Activated naive CD4-positive, alpha-beta T cell treated with anti-CD3 and anti-CD28 coated beads, Interleukin-2, amount 50 U/mL, for 24 hours (primary cell): ENCODE measurements at regions not wholly inside any gene's neighbourhood (a gene's known extent, or its start where the extent isn't known, plus 50 kb on each side); places are given as distances from the start of the nearest gene placed in this dataset.
"Not testable (repeated sequence)": the region's sequence is repeated elsewhere in the genome, so short reads cannot be mapped to it uniquely, and the experiment has no call there.

Source experiments
- H3K27ac Mint-ChIP-seq: one replicate; pipeline ENCODE4 v1.8.0; 2021; ENCODE audit warnings: mild to moderate bottlenecking, mixed read lengths
- H3K27me3 Mint-ChIP-seq: one replicate; pipeline ENCODE4 v1.8.0; 2021; ENCODE audit warnings: mixed read lengths
- H3K36me3 Mint-ChIP-seq: one replicate; pipeline ENCODE4 v1.8.0; 2021; ENCODE audit warnings: mixed read lengths
- H3K4me1 Mint-ChIP-seq: one replicate; pipeline ENCODE4 v1.8.0; 2021; ENCODE audit warnings: mixed read lengths
- H3K4me3 Mint-ChIP-seq: one replicate; pipeline ENCODE4 v1.8.0; 2021; ENCODE audit warnings: mild to moderate bottlenecking, mixed read lengths
- H3K9me3 Mint-ChIP-seq: one replicate; pipeline ENCODE4 v1.8.0; 2021; ENCODE audit warnings: mixed read lengths

DNA sequence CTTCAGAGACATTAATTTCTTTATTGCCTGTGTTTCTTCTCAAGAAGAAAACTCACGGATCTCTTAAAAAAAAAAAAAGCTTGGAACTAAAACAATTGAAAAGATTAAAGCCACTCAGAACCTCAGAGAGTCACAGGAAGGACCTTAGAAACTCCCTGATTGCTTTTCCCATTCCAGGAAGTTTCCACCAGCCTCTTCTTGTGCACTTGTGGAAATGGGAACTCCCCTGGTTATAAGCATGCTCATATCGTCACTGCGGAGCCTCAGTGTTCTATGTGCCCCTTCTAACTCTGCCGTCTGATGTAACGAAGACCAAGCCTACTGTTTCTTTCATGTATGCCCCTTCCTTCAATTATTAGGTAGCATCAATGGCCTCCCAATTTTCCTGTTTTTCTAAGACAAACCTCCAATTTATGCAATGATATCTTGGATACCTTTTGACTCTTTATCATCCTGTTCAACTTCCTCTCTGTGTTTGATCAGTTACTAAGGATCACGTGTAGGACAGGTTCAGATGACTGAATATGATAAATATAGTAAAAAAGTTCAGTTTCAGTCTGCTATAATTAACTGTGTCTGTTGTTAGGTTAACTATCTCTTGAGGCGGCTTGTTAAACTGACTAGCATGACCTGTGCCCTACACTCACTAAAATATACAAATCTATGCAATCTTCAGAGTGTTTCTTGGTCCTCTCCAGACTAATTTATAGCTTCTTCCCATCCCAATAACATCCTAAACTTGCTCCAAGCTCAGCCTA lies 593.7 kb upstream of the CHAC2 start:
- Mint-ChIP-seq H3K4me1 (no peaks in the 10 kb centered on the region), H3K36me3 (no peaks in the 10 kb centered on the region), H3K4me3 (no peak overlapping the region), H3K27ac (no peak overlapping the region), H3K27me3 (no peaks in the 10 kb centered on the region), H3K9me3 (peaks cover 5% of the 10 kb centered on the region)

DNA sequence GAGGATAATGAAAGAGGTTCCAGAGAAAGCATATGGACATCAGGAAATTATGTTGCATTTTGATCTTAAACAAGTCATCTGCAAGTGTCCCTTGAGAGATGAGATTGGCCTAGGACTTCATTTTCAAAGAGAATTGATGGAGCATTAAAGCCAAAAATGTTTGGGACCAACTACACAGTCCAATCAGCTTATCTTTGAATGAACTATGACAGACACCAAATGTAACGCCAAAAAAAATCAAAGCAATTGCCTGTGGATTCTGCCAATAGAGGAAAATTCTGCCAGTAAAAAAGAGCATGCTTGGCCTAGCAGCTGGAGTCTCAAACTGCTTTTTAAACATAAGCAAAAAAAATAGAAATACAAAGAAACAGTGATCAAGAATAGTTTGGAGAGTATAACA lies 594.5 kb upstream of the CHAC2 start:
- Mint-ChIP-seq H3K4me1 (no peaks in the 10 kb centered on the region), H3K36me3 (no peaks in the 10 kb centered on the region), H3K27ac (no peak overlapping the region), H3K27me3 (no peaks in the 10 kb centered on the region), H3K4me3 (no peak overlapping the region), H3K9me3 (peaks cover 5% of the 10 kb centered on the region)

DNA sequence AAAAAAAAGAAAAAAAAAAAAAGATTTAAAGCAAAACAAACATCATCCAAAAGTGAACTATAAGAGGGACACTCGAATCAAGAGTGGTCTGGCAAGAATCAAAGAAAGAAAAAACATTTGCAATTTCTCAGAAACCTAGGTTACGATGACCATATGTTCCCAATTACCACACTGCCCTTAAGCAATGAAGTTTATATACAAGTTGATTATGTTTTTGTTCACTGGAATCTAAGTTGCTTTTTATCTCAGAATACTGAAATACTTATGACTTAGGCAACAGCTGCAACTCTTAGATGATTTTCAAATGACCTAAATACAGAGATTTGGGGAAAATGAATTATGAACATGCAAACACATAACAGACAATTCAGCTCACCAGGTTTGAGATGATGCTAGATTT lies 597.1 kb upstream of the CHAC2 start:
- H3K4me1 Mint-ChIP-seq, result no peaks in the 10 kb centered on the region

DNA sequence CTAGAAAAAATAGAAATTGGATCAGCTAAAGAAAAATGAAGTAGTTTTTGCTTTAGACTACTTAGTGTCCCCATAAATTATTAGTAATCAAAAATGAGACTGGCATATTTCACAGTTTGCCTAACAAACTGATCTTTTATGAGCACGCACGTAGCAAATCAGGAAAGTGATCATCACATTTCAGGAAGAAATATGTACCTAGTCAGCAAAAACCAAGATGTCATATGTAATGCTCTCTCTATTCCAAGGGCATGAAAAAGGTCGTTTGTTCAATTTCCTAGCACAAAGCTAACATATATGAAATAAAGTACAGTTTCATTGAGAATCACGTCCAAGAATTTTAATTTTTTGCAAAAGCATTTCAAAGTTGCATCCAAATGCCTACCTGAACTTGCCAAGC lies 600.4 kb upstream of the CHAC2 start:
- Mint-ChIP-seq H3K27ac (no peak overlapping the region), H3K27me3 (no peaks in the 10 kb centered on the region), H3K9me3 (peaks cover 3% of the 10 kb centered on the region), H3K4me3 (no peak overlapping the region), H3K36me3 (no peaks in the 10 kb centered on the region), H3K4me1 (no peaks in the 10 kb centered on the region)

More for the DNA sequence above, 597.1 kb upstream of the CHAC2 start:
- Mint-ChIP-seq H3K27me3 (no peaks in the 10 kb centered on the region), H3K27ac (no peak overlapping the region), H3K9me3 (peaks cover 5% of the 10 kb centered on the region), H3K36me3 (no peaks in the 10 kb centered on the region), H3K4me3 (no peak overlapping the region)

DNA sequence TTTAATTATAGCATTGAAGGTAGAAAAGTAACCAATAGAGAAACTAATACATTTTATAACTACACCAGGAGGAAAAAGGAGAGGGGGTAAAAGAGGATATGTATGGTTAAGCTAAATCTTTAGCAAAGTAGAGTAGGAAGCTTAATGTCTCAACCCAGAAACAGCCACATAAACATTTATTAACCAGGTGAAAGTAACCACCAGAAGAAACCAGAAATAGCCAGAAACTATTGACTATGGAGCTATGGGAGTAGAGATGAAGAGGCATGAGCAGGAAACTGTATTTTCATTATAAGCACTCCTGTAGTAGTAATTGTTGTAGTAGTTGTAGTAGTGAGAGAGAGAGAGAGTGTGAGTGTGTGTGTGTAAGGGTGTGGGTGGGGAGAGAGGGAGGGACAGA lies 617.5 kb upstream of the CHAC2 start:
- no peak overlapping the region for H3K4me3 Mint-ChIP-seq
- no peaks in the 10 kb centered on the region for H3K27me3 Mint-ChIP-seq
- no peaks in the 10 kb centered on the region for H3K4me1 Mint-ChIP-seq
- no peak overlapping the region for H3K27ac Mint-ChIP-seq
- H3K36me3 Mint-ChIP-seq, result no peaks in the 10 kb centered on the region
- peaks cover 5% of the 10 kb centered on the region for H3K9me3 Mint-ChIP-seq

DNA sequence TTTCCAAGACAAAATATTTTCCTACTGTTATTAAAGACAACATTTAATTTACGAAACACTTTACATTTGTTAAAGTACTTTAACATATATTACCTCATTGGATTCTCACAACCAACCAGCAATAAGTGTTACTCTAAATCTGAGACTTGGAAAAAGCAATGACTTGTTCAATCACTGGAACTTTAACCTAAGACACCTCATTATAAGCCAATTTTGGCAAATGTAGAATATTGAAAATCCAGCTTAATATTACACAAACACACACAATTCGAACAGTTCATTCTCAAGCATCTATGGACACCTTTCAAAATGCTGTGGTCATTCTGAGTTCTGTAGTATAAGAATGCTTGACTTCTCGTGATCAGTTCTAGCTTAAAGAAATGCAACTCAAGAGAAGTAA lies 619.4 kb upstream of the CHAC2 start:
- Mint-ChIP-seq H3K36me3 (no peaks in the 10 kb centered on the region), H3K4me1 (no peaks in the 10 kb centered on the region), H3K9me3 (peaks cover 5% of the 10 kb centered on the region), H3K27me3 (no peaks in the 10 kb centered on the region), H3K4me3 (no peak overlapping the region), H3K27ac (no peak overlapping the region)

DNA sequence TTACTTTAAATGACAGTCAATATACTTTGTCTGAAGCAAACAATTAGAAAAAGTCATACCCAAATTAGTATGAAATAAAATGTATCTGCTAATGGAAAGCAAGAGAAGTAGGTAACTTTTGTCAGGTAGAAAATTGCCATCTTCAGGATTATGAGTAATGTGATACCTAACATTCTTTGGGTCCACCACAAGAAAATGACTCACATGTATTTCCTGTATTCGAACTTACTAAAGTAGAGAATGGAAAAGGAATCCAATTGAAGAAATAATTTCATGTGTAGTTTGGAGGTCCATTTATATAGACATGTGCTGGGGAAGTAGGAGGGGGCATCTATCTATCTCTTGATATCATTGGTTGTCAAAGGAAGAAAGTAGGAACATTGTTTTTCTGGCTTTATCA lies 636.2 kb upstream of the CHAC2 start:
- no peaks in the 10 kb centered on the region for H3K9me3 Mint-ChIP-seq
- no peaks in the 10 kb centered on the region for H3K4me1 Mint-ChIP-seq
- H3K36me3 Mint-ChIP-seq, result no peaks in the 10 kb centered on the region
- H3K4me3 Mint-ChIP-seq, result no peak overlapping the region
- H3K27ac Mint-ChIP-seq, result no peak overlapping the region
- no peaks in the 10 kb centered on the region for H3K27me3 Mint-ChIP-seq

DNA sequence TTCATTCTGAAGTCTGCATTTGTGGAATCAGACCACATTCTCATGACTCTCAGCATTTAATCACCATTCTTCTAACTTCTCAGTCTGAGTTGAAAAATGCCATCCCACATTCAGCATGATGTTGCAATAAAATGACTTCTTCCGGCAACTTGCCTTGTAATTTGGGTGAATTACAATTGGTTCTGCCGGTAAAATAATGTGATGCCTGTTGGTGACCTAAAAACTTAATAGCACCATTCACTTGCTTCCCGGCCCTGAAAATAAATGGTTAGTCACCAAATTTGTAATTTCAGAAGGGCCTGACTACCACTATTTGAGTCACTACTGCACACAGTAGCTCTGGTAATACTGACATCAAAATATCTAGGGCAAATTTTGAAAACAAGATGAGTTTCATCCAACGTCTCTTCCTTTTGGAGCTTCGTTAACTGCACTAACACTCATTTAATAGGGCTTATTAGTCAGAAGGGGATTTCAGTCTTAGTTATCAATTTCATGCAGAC lies 637.1 kb upstream of the CHAC2 start:
- Mint-ChIP-seq H3K27ac (no peak overlapping the region), H3K9me3 (no peaks in the 10 kb centered on the region), H3K4me1 (no peaks in the 10 kb centered on the region), H3K36me3 (no peaks in the 10 kb centered on the region), H3K27me3 (no peaks in the 10 kb centered on the region), H3K4me3 (no peak overlapping the region)

DNA sequence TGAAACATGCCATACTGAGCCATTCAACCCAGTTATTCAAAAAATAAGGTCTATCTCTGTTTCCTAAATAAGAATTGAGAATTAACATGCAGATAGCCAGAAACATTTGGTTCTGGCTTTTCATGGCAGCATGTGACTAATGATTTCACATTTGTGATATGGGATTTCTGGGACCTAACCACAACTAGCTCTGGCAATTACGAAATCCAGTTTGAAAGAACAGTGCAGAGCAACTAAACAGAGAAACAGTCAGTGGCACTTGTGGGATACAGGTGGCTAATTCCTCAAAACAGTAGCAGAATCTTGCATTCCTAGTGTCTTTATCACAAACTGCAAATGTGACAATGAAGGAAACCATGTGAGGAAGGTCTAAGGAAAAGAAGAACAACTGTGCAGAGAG lies 637.8 kb upstream of the CHAC2 start:
- H3K9me3 Mint-ChIP-seq, result peaks cover 3% of the 10 kb centered on the region
- H3K4me3 Mint-ChIP-seq, result no peak overlapping the region
- H3K36me3 Mint-ChIP-seq, result no peaks in the 10 kb centered on the region
- no peaks in the 10 kb centered on the region for H3K27me3 Mint-ChIP-seq
- no peak overlapping the region for H3K27ac Mint-ChIP-seq
- no peaks in the 10 kb centered on the region for H3K4me1 Mint-ChIP-seq

DNA sequence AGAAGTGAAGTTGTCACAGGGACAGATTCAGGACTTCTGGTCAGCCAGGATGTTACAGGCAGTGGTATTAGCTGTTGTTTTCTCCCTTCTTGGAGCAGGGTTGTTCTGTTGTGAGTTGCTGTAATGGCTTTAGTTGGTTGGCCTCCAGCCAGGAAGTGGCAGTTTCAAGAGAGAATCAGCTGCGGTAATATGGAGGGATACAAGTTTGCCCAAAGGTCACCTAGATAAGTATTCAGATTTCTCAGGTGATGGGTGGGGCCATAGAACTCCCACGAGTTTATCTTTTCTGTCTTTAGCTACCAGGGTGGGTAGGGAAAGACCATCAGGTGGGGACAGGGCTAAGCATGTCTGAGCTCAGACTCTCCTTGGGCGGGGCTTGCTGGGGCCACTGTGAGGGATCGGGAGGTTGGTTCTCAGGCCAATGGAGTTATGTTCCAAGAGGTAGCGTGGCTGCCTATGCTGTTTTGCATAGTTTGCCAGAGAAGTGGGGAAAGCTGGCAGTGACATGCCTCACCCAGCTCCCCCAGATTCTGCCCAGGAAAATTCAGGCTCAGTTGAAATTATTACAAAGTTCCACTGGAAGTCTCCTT lies 640.4 kb upstream of the CHAC2 start:
- Mint-ChIP-seq H3K27me3 (no peaks in the 10 kb centered on the region), H3K9me3 (peaks cover 3% of the 10 kb centered on the region), H3K36me3 (no peaks in the 10 kb centered on the region), H3K4me1 (no peaks in the 10 kb centered on the region), H3K4me3 (no peak overlapping the region), H3K27ac (no peak overlapping the region)

DNA sequence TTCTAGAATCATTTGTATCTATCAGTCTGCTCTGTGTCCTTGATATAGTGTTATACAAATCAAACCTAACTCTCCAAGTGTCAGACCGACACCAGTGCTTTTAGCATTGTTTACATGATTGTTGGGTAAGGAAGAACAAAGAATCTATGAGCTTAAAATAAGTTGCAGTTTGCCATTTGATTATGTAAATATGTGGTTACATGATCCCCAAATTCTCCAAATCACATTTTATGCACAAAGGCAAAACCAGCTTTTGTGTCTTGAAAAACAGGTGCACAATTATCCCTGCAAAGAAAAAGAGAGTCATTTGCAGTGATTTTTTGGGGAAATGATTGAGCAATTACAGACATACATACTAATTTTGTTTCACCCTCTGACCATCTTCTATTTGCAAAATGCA lies 652.6 kb upstream of the CHAC2 start:
- no peak overlapping the region for H3K27ac Mint-ChIP-seq
- no peaks in the 10 kb centered on the region for H3K9me3 Mint-ChIP-seq
- H3K36me3 Mint-ChIP-seq, result no peaks in the 10 kb centered on the region
- no peak overlapping the region for H3K4me3 Mint-ChIP-seq
- H3K4me1 Mint-ChIP-seq, result no peaks in the 10 kb centered on the region
- no peaks in the 10 kb centered on the region for H3K27me3 Mint-ChIP-seq

DNA sequence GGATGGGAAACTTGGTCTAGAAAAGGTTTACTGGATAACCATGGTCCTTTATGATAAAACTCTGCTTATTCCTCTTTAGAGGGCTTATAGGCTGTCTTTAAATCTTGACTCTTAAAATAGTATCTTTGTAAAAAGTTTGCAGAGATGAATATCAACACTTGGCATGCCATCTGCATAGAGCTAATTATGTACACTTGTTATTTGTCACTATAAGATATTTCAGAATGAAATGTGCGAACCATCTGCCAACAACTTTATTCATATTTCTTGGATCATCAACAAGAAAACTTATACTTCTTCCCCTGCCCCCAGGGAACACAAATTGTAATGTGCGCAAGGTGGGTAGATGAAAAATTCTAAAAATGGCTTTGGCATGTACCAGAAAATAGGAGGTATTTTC lies 653.0 kb upstream of the CHAC2 start:
- Mint-ChIP-seq H3K36me3 (no peaks in the 10 kb centered on the region), H3K4me3 (no peak overlapping the region), H3K27me3 (no peaks in the 10 kb centered on the region), H3K9me3 (no peaks in the 10 kb centered on the region), H3K27ac (no peak overlapping the region), H3K4me1 (no peaks in the 10 kb centered on the region)

DNA sequence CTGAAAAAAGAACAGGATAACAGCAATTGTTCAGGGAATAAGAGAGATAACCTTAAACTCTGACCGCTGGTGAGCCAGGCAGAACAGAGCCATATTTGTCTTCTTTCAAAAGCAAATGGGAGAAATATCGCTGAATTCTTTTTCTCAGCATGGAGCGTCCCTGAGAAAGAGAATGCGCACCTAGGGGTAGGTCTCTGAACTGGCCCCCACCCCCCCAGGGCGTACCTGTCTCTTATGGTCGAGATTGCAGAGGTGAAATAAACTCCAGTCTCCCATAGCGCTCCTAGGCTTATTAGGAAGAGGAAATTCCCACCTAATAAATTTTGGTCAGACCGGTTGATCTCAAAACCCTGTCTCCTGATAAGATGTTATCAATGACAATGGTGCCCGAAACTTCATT lies 655.2 kb upstream of the CHAC2 start:
- not testable (repeated sequence) for H3K36me3 Mint-ChIP-seq, H3K27me3 Mint-ChIP-seq, H3K4me3 Mint-ChIP-seq, H3K9me3 Mint-ChIP-seq, H3K4me1 Mint-ChIP-seq, H3K27ac Mint-ChIP-seq

DNA sequence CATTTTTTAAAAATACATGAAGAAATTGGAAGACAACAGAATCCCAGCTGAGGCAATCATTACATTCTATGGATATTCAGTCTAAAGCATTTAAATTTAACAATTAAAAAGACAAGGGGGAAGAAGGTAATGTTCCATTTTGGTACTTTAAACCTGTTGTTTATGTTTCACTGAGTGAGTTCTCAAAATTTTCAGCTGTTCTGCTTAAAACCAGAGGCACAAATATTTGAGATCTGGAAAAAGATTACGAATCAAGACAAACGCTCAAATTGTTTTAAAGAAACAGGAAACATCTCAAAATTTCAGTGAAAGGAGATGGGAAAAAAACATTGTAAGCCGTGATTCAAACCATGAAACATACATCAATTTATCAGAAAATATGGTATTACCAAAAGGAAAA lies 656.2 kb upstream of the CHAC2 start:
- no peaks in the 10 kb centered on the region for H3K36me3 Mint-ChIP-seq
- peaks cover 1% of the 10 kb centered on the region for H3K9me3 Mint-ChIP-seq
- no peak overlapping the region for H3K27ac Mint-ChIP-seq
- no peak overlapping the region for H3K4me3 Mint-ChIP-seq
- H3K4me1 Mint-ChIP-seq, result no peaks in the 10 kb centered on the region
- no peaks in the 10 kb centered on the region for H3K27me3 Mint-ChIP-seq

DNA sequence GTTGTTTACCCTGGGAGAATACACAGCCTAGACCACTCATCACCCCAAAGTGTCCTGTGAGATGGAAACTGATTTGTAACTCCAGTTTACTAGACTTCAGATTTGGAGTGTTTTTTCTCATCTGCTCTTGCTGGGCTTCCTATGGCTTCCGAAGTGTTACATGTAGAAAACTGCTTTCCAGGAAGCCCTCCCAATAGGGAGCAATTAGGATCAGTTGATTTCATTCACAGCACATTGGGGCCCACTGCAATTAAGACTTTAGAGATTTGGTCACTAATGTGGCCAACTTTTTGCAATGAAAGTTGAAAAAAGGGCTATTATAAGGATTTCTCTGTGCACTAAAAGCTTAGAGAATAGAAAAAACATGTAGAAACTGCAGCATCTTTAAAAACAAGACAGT lies 656.6 kb upstream of the CHAC2 start:
- Mint-ChIP-seq H3K4me3 (no peak overlapping the region), H3K27me3 (no peaks in the 10 kb centered on the region), H3K4me1 (no peaks in the 10 kb centered on the region), H3K27ac (no peak overlapping the region), H3K36me3 (no peaks in the 10 kb centered on the region), H3K9me3 (peaks cover 5% of the 10 kb centered on the region)

DNA sequence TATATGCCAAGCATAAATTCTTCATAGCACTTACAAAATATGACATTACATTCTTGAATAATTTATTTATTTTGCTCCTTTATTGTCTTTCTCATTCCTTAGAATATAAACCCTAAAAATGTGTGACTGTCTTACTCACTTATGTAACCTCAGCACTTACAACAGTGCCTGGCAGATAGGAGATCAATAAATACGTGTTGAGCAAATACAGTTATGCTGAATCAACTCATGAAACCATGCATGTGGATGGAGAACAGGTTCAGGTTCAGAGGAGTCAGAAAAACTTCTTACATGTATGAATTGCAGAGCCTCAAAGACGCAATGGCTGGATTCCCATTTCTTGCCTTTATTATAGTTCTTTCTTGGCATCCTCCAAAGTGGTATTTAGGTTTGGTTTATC lies 659.4 kb upstream of the CHAC2 start:
- H3K4me1 Mint-ChIP-seq, result no peaks in the 10 kb centered on the region

DNA sequence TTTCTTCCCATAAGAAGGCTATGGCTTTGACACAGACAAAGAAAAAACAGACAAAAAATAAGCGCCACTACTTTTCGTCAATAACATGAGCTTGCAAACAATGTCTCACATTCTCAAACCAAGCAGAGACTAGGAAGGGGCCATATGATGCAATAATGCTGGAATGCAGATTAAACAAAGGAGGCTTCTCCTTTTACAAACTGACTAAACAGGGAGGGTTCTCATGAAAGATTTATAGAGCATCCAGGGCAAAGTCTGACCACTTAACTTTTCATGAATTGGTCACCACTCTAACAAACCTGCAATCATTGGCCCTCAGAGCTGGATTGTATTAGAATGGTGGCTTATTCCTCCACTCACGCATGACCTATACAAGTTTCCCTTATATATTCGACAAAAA lies 663.3 kb upstream of the CHAC2 start:
- Mint-ChIP-seq H3K27me3 (no peaks in the 10 kb centered on the region), H3K4me1 (no peaks in the 10 kb centered on the region), H3K4me3 (no peak overlapping the region), H3K9me3 (peaks cover 9% of the 10 kb centered on the region), H3K27ac (no peak overlapping the region), H3K36me3 (no peaks in the 10 kb centered on the region)

More for the DNA sequence above, 659.4 kb upstream of the CHAC2 start:
- Mint-ChIP-seq H3K9me3 (peaks cover 9% of the 10 kb centered on the region), H3K27me3 (no peaks in the 10 kb centered on the region), H3K4me3 (no peak overlapping the region), H3K27ac (no peak overlapping the region), H3K36me3 (no peaks in the 10 kb centered on the region)
